Transverse colon (tissue), 4 donors: ENCODE measurements at regions not wholly inside any gene's neighbourhood (a gene's known extent, or its start where the extent isn't known, plus 50 kb on each side); places are given as distances from the start of the nearest gene placed in this dataset.

Source experiments
- DNase-seq: peaks from one replicate; pipeline ENCODE4 v3.0.0-alpha.2; 2019
- H3K27ac ChIP-seq, 4 donors: fragments of 200-600 bp; sonication (generic); 2 replicates each; pipeline ENCODE4 v1.5.1; 2016 to 2018; ENCODE audit warnings: inconsistent platforms in 4 of 4
- H3K27me3 ChIP-seq: fragments of 200-600 bp; sonication (generic); 2 replicates; pipeline ENCODE4 v1.5.1; 2017; ENCODE audit warnings: inconsistent platforms
- H3K36me3 ChIP-seq, 4 donors: fragments of 200-600 bp; sonication (generic); 2 replicates each; pipeline ENCODE4 v1.5.1; 2017 to 2019; ENCODE audit warnings: inconsistent platforms in 4 of 4
- H3K4me1 ChIP-seq, 4 donors: fragments of 200-600 bp; sonication (generic); 2 replicates each; pipeline ENCODE4 v1.5.1; 2017 to 2020; ENCODE audit warnings: inconsistent platforms in 4 of 4
- H3K4me3 ChIP-seq, 4 donors: fragments of 200-600 bp; sonication (generic); 1 replicate in 1 of 4; 2 replicates in 3 of 4; pipeline versions ENCODE4 v1.5.1 to v1.6.1; 2017 to 2019; ENCODE audit warnings: inconsistent platforms in 4 of 4
- H3K9me3 ChIP-seq, 2 donors: fragments of 200-600 bp; sonication (generic); 2 replicates each; pipeline ENCODE4 v1.5.1; 2017 to 2019; ENCODE audit warnings: inconsistent platforms in 2 of 2
- CTCF ChIP-seq, 5 experiments: fragments of 200-600 bp in 3 of 5; fragments of 450-650 bp in 2 of 5; sonication (generic) in 3 of 5; IDR thresholded peaks; 1 replicate in 2 of 5; 2 replicates in 3 of 5; pipeline ENCODE4 v1.5.1; 2016 to 2017; ENCODE audit warnings: antibody characterized with exemption in 5 of 5, inconsistent platforms in 3 of 5, mild to moderate bottlenecking in 2 of 5, moderate library complexity in 1 of 5
- EP300 ChIP-seq: sonication (generic); formaldehyde crosslinking; IDR thresholded peaks from one replicate; pipeline ENCODE4 v1.6.1; 2017; ENCODE audit warnings: antibody characterized with exemption, low read depth
- POLR2A ChIP-seq: fragments of 450-650 bp; IDR thresholded peaks from one replicate; pipeline ENCODE4 v1.6.1; 2016; ENCODE audit warnings: antibody characterized with exemption, mild to moderate bottlenecking, moderate library complexity
- POLR2AphosphoS5 ChIP-seq, 3 donors: sonication (generic); formaldehyde crosslinking; IDR thresholded peaks; one replicate each; pipeline ENCODE4 v1.6.1; 2016; ENCODE audit warnings: antibody characterized with exemption in 3 of 3
- WGBS, 2 donors: methylation state at CpG; one replicate each; pipeline ENCODE4 v1.1.5; 2018; ENCODE audit warnings: low coverage in 1 of 2; 5-methylcytosine and 5-hydroxymethylcytosine counted together
- in situ Hi-C, 4 donors: fragments of 200-750 bp; cut with MboI; loops; one replicate each; pipeline versions ENCODE4 v1.15.0 to v1.15.1; 2017; ENCODE audit warnings: low sequenced_read_pairs in 3 of 4, low pct_ligation_motif_present in 1 of 4, low pct_unique_long_range_greater_than_20kb in 1 of 4
- intact Hi-C: fragments of 100-400 bp; cut with DNase I; formaldehyde crosslinking; loops from one replicate; pipeline ENCODE4 v1.15.1; 2023; ENCODE audit warnings: low total_unique reads

- H3K4me3 ChIP-seq: no peak overlapping the region
- intact Hi-C loops: no loop called here
- H3K27ac ChIP-seq: no peak overlapping the region
- 89 to 90% methylated on average over 4 of the region's 4 CpGs for WGBS, 2 donors
- in situ Hi-C loops: no loop called here
- no peak for DNase-seq
- TF ChIP-seq POLR2AphosphoS5 (IDR thresholded peaks at IDR 0.05): no peak
- TF ChIP-seq EP300: no peak
- TF ChIP-seq POLR2A: no peak
- no peak for TF ChIP-seq CTCF (IDR thresholded peaks at IDR 0.05)
- no peaks in the 10 kb centered on the region for H3K4me1 ChIP-seq
- H3K27me3 ChIP-seq: no peaks in the 10 kb centered on the region
- no peaks in the 10 kb centered on the region for H3K9me3 ChIP-seq
- no peaks in the 10 kb centered on the region for H3K36me3 ChIP-seq
Observed at GRCh38 chr3:124381575-124382333, 348.5 kb upstream of the UMPS start.

GRCh38 chr3:124383051-124383450 is 347.2 kb upstream of the UMPS start:
- TF ChIP-seq CTCF (IDR thresholded peaks at IDR 0.05): no peak
- no peak for TF ChIP-seq POLR2AphosphoS5 (IDR thresholded peaks at IDR 0.05)
- no peak for TF ChIP-seq EP300
- TF ChIP-seq POLR2A: no peak
- in situ Hi-C loops: no loop called here
- Histone ChIP-seq H3K9me3 (no peaks in the 10 kb centered on the region), H3K27ac (no peak overlapping the region), H3K4me3 (no peak overlapping the region), H3K4me1 (no peaks in the 10 kb centered on the region), H3K27me3 (no peaks in the 10 kb centered on the region), H3K36me3 (no peaks in the 10 kb centered on the region)
- no peak for DNase-seq
- intact Hi-C loops: no loop called here
- 57 to 69% methylated on average over 2 to 4 of the region's 4 CpGs for WGBS, 2 donors

DNA sequence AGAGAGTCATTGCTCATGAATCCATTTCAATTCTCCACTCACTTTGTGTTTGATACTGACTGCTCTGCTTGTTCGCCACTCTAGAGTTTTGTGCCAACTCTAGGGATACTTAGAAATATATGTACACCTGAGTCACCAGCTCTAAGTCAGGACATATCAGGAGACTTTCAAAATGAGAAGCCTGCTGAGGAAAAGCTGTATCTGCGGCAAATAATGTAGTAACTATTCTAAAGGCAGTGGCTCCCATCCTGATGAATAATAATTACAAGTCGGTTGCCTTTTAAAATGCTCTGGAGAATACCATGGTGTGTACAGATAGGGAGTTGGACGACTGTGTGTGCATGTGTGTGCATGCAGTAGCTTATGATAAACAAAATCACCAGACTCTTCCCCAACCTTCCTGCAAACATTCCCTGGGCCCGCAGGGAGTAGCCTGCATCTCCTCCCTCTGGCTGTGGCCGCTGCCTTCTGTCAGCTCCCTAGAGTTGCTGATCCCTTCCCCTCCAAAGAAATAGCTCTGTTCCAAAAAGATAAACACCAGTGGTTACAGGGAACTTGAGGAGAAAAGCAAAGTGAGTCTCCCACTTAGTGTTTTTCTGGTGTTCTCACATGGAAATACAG is 346.3 kb upstream of the UMPS start:
- no peak overlapping the region for H3K4me3 ChIP-seq

More for the DNA sequence above, 346.3 kb upstream of the UMPS start:
- DNase-seq: no peak
- Histone ChIP-seq H3K27me3 (no peaks in the 10 kb centered on the region), H3K9me3 (no peaks in the 10 kb centered on the region), H3K27ac (no peak overlapping the region), H3K36me3 (no peaks in the 10 kb centered on the region), H3K4me1 (no peaks in the 10 kb centered on the region)
- TF ChIP-seq POLR2A (no peak), POLR2AphosphoS5 (IDR thresholded peaks at IDR 0.05) (no peak), EP300 (no peak), CTCF (IDR thresholded peaks at IDR 0.05) (no peak)
- WGBS, 2 donors: 60 to 77% methylated on average over 3 to 6 of the region's 6 CpGs
- intact Hi-C loops: no loop called here
- in situ Hi-C loops: no loop called here
